GM21381 (cell line): ENCODE measurements at regions not wholly inside any gene's neighbourhood (a gene's known extent, or its start where the extent isn't known, plus 50 kb on each side); places are given as distances from the start of the nearest gene placed in this dataset.
"Not testable (repeated sequence)": the region's sequence is repeated elsewhere in the genome, so short reads cannot be mapped to it uniquely, and the experiment has no call there.

Experiments
- ATAC-seq: cut with Tn5 transposase; IDR thresholded peaks from one replicate; pipeline ENCODE4 v1.9.1; 2021; ENCODE audit warnings: mild to moderate bottlenecking, moderate library complexity; ENCODE audit not compliant: unreplicated experiment

DNA sequence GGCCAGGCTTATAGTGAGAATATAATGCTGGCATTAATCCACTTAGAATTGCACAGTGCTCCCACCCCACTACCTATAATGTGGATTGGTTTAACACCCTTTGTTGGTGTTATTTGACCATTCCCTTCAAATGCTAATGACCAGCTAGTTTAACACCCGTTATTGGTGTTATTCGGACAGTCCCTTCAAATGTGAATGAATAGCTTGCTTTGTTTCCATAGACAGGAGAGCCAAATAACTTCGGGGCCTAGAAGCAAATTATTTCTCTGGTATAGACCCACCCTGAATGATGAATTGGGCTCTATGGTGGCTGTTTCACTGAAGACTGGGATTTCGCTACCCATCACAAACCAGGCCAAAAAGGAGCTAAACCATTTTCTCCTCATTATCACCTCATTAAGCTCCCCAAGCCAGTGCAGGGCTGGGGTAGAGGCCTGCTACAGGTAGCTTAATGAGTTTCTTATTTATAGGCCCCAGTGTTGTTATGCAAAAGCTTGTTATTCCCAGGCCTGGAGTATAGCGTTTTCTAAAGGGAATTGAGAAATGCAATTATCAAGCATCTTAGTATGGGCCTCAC is 494.1 kb upstream of the DPH6 start:
- ATAC-seq = no peak

- ATAC-seq = not testable (repeated sequence)
These were observed 501.2 kb upstream of the DPH6 start for GRCh38 chr15:36047018-36047716.

DNA sequence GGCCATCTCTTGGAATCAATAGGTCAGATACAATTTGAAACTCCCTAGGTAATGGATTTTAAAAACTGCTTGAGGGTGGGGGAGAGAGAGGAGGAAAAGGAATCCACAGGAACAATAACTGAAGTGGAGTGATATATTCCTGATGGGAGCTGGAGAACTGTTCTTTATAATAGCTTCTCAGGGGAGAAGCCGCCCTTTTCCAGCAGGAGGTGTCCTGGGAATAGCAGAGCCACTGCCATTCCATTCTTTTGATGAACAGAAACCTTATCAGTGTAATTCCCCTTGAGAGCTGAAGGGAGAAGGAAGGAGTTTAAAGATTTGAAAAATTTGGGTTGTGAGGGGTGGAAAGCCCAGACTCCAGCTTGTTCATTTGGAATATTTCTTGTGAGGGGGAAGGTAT is 504.9 kb upstream of the DPH6 start:
- no peak for ATAC-seq

DNA sequence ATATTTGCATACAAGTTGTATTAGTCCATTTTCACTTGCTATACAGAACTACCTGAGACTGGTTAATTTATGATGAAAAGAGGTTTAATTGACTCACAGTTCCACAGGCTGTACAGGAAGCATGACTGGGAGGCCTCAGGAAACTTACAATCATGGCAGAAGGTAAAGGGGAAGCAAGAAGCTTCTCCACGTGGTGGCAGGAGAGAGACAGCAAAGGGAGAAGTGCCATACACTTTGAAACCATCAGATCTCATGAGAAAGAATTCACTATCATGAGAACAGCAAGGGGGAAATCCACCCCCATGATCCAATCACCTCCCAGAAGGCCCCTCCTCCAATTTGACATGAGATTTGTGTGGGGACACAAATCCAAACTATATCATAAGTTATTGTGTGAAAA is 506.7 kb upstream of the DPH6 start:
- not testable (repeated sequence) for ATAC-seq

- no peak for ATAC-seq
These were observed 507.8 kb upstream of the DPH6 start for GRCh38 chr15:36053746-36054145.

GRCh38 chr15:36059596-36059995 is 513.6 kb upstream of the DPH6 start:
- ATAC-seq = no peak

DNA sequence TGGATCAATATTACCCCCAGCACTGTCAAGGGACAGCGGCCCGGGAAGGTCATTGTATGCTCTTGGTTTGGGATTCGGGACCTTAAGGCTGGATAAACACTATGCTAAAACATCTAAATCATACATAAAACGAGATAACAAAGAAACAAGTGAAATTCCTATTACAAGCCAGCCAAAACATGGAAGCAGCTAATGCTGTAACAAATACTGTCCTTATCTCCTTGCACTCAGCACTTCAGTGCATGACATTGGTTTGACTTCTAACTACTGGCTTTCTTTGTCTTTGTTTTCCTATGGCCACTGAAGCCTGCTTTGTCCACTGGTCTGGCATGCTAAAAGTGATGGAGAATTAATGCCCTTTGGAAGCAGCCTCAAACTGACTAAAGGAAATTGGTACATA is 516.4 kb upstream of the DPH6 start:
- no peak for ATAC-seq

GRCh38 chr15:36066757-36067156 is 512.7 kb upstream of the CDIN1 start:
- ATAC-seq = no peak

GRCh38 chr15:36067483-36068274 is 511.7 kb upstream of the CDIN1 start:
- ATAC-seq = no peak

- ATAC-seq = no peak
These were observed 504.1 kb upstream of the CDIN1 start for GRCh38 chr15:36075333-36075732.

DNA sequence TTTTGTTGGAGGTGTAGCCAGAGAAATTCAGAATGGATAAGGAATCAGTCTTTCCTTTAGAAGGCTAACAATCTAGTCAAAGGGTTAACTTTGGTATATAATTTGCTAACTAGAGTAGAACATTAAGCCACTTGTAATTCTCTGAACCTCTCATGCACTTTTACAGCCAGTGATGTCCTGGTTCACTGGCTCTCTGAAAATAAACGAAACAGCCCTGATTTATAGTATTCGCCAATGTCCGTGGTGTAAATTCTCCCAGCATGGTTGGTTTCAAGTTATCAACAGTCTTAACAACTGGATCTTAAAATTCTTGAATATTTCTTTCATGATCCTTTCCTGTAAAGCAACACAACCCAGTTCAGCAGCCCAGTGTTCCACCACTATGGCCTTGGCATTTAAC is 500.4 kb upstream of the CDIN1 start:
- ATAC-seq = no peak

GRCh38 chr15:36080759-36081158 is 498.7 kb upstream of the CDIN1 start:
- ATAC-seq = no peak

DNA sequence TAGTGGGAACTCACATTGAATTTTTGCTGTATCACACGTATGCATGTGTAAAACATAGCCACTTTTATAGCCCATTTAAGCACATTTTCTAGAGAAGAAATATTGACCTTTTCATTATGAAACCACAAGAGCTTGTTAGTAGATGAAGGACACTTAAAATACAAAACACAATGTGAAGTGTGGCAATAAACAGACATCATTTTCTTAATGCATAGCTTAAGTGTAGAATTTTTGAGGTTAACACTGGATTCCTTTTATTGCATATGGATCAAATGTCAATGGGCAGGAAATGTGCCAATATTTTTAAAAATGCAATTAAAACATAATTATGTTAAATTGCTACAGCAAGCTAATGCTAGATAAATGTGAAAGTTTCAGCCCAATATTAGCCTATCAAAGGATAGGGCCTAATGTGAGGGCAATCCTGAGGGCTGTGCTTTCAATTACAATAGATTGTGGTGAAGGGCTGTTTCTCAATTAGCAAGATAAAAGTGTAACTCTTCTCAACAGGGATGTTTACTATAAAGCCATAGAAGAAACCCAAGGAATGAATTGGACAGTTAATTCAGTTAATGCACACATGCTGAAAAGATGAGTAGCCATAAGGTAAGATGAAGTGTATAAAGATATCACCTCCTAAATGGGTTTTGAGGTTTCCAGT is 489.0 kb upstream of the CDIN1 start:
- ATAC-seq = no peak

GRCh38 chr15:36106640-36107335 is 472.6 kb upstream of the CDIN1 start:
- ATAC-seq = no peak

- ATAC-seq = no peak
These were observed 470.9 kb upstream of the CDIN1 start for GRCh38 chr15:36108541-36108940.

GRCh38 chr15:36109943-36110658 is 469.3 kb upstream of the CDIN1 start:
- ATAC-seq = no peak

- no peak for ATAC-seq
These were observed 468.8 kb upstream of the CDIN1 start for GRCh38 chr15:36110659-36110993.

- ATAC-seq = no peak
These were observed 462.1 kb upstream of the CDIN1 start for GRCh38 chr15:36117296-36117787.

- ATAC-seq = no peak
These were observed 453.2 kb upstream of the CDIN1 start for GRCh38 chr15:36126194-36126593.

GRCh38 chr15:36130641-36131310 is 448.6 kb upstream of the CDIN1 start:
- ATAC-seq = no peak
